ENCODE measurements at regions not wholly inside any gene's neighbourhood (a gene's known extent, or its start where the extent isn't known, plus 50 kb on each side); places are given as distances from the start of the nearest gene placed in this dataset.

DNA sequence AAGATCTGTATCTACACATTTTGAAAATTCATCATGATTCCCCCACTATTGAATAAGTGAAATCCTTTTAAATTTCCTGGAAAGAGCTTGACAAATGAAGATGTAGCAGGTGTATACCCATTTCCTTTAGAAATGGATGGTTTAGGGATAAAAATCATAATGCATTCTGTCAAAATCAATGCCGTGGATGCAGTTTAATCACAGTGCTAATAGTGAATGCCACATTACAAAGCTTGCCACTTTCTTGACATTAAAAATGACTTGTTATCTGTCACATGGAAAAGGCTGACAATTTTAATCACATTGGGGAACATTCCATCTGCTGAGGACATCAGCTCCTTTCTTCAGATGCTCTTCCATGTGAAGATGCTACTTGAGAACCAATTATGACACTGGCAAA lies 229.6 kb downstream of the GPAM start:
- POLR2A ChIA-PET (ENCODE audit: unreplicated experiment): no interaction called here
- Histone ChIP-seq H3K4me1 (ENCODE audit: control insufficient read depth, insufficient read depth, low read length) (no peaks in the 10 kb centered on the region), H3K27ac (ENCODE audit: insufficient read depth, low read length) (no peak overlapping the region), H3K9me3 (ENCODE audit: control insufficient read depth, insufficient read depth, low read length) (peaks cover 19% of the 10 kb centered on the region), H3K36me3 (ENCODE audit: control insufficient read depth, insufficient read depth, low read length) (no peaks in the 10 kb centered on the region), H3K14ac (replicated peaks; ENCODE audit: low read depth, low read length) (no peak overlapping the region), H3K9ac (ENCODE audit: low read depth, low read length) (no peak overlapping the region), H3K9me1 (ENCODE audit: insufficient read depth, low read length) (no peaks in the 10 kb centered on the region), H2AFZ (replicated peaks; ENCODE audit: low read length, poor library complexity) (no peak overlapping the region), H3K56ac (ENCODE audit: extremely low read depth, insufficient read depth, low read length) (no peak overlapping the region), H3K23ac (ENCODE audit: low read depth, low read length) (no peak overlapping the region), H2BK120ac (ENCODE audit: low read depth, low read length) (no peak overlapping the region), H2AK5ac (ENCODE audit: low read depth, low read length) (no peak overlapping the region), H3K4me3 (ENCODE audit: insufficient read depth, low read depth, low read length) (no peak overlapping the region), H4K91ac (ENCODE audit: insufficient read depth, low read depth, low read length) (no peak overlapping the region), H4K8ac (ENCODE audit: low read depth in 2 of 2, low read length in 2 of 2) (no peak overlapping the region), H2BK5ac (ENCODE audit: low read depth, low read length, poor library complexity, severe bottlenecking) (no peak overlapping the region), H3K18ac (ENCODE audit: low read depth, low read length) (no peak overlapping the region), H2AK9ac (replicated peaks; ENCODE audit: low read depth, low read length, poor library complexity) (no peak overlapping the region), H3K27me3 (ENCODE audit: control insufficient read depth, insufficient read depth, low read length) (no peaks in the 10 kb centered on the region), H3K4ac (ENCODE audit: low read depth, low read length) (no peak overlapping the region), H3K4me2 (ENCODE audit: low read depth, low read length) (no peak overlapping the region), H2BK15ac (ENCODE audit: low read depth, low read length) (no peak overlapping the region), H3K79me1 (ENCODE audit: low read depth in 1 of 2, low read length in 2 of 2) (no peaks in the 10 kb centered on the region), H4K5ac (ENCODE audit: low read depth, low read length) (no peak overlapping the region), H4K20me1 (ENCODE audit: insufficient read depth, low read length) (no peaks in the 10 kb centered on the region), H2BK20ac (ENCODE audit: low read depth, low read length) (no peak overlapping the region)
- CTCF ChIA-PET: interaction anchor here (0.6 kb wide), 1 partner anchor 279 kb away, joined by 3 read pairs; no protein-coding TSS in a partner anchor
- in situ Hi-C loops (cut with MboI; ENCODE audit: low sequenced_read_pairs): no loop called here
- no TSS peak for BruUV-seq (replicated peaks)
- no peak for ATAC-seq (ENCODE audit: low read depth)
- WGBS, 2 experiments (ENCODE audit: extremely low coverage in 2 of 2, insufficient read length in 1 of 2): no CpG with 5 or more reads among the region's 1 CpG
- TF ChIP-seq MXI1 (IDR thresholded peaks at IDR 0.05; ENCODE audit: borderline replicate concordance, low read depth, low read length) (no peak), RAD21 (IDR thresholded peaks at IDR 0.05; ENCODE audit: low read length) (no peak), ELK1 (IDR thresholded peaks at IDR 0.05; ENCODE audit: borderline replicate concordance, low read depth, low read length) (no peak), CEBPB (IDR thresholded peaks at IDR 0.05; ENCODE audit: low read depth, low read length) (no peak), BHLHE40 (IDR thresholded peaks at IDR 0.05; ENCODE audit: low read depth, low read length) (no peak), POLR2A (IDR thresholded peaks at IDR 0.05; ENCODE audit: low read depth, low read length) (no peak)
- dilution Hi-C loops (cut with HindIII; ENCODE audit: low sequenced_read_pairs, unreplicated experiment): no loop called here
- intact Hi-C loops (cut with micrococcal nuclease): no loop called here
- no peak for DNase-seq
